ENCODE measurements at regions not wholly inside any gene's neighbourhood (a gene's known extent, or its start where the extent isn't known, plus 50 kb on each side); places are given as distances from the start of the nearest gene placed in this dataset.

DNA sequence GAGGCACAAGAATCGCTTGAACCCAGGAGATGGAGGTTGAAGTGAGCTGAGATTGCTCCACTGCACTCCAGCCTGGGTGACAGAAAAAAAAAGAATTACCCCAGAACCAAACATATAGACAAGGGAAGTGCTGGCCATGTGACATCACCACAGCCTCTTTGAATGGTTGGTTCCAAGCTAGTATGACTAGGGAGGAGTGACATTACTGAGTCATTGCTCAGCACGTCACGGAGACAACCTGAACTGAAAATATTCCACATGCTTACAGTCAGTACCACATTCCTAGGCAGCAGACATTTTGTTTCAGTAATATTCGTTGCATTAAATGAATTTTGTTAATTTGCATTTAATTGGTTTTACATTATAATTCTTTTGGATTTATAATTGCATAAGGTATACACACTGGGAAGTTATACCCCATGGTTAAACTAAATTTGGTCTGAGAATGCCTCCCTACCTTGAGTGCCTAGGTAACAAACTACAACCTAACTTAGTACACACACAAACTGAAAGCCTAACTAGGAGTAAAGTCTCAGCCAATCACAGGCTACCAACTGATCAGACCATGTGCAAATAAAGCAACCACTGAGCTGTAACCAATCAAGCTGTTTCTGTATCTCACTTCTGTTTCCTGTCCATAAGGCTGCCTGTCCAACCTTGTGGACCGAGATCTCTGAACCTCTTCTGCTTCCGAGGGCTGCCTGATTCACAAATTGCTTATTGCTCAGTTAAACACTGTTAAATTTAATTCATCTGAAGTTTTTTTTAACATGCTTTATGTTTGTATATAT lies 164.4 kb downstream of the CAND1 start:
- no CpG with 5 or more reads among the region's 6 CpGs for WGBS (ENCODE audit: extremely low coverage, insufficient read length, low lambda C conversion rate)
- H4K20me1 ChIP-seq (ENCODE audit: control insufficient read depth, insufficient read depth, insufficient read length): no peaks in the 10 kb centered on the region
- no peak overlapping the region for H4K8ac ChIP-seq (replicated peaks; ENCODE audit: insufficient read length, low read depth, low read length)
- H3K4me1 ChIP-seq (ENCODE audit: insufficient read depth, low read length): no peaks in the 10 kb centered on the region
- no peak overlapping the region for H4K91ac ChIP-seq (ENCODE audit: insufficient read length, low read depth, low read length)
- no peaks in the 10 kb centered on the region for H3K9me3 ChIP-seq (ENCODE audit: control insufficient read depth, low read depth, low read length)
- Mint-ChIP-seq H3K27me3 (ENCODE audit: low read depth) (no peaks in the 10 kb centered on the region), H3K4me1 (no peaks in the 10 kb centered on the region), H3K4me3 (no peak overlapping the region), H3K36me3 (ENCODE audit: insufficient read depth in 1 of 3, low read depth in 3 of 3) (no peaks in the 10 kb centered on the region), H3K27ac (no peak overlapping the region), H3K9me3 (no peaks in the 10 kb centered on the region)
- no peak for DNase-seq
- no peak overlapping the region for H3K56ac ChIP-seq (ENCODE audit: insufficient read length, low read depth, low read length)
- no peaks in the 10 kb centered on the region for H3K79me1 ChIP-seq (ENCODE audit: insufficient read depth, low read depth, low read length, poor library complexity, severe bottlenecking)
- TF ChIP-seq, protein P1, sequence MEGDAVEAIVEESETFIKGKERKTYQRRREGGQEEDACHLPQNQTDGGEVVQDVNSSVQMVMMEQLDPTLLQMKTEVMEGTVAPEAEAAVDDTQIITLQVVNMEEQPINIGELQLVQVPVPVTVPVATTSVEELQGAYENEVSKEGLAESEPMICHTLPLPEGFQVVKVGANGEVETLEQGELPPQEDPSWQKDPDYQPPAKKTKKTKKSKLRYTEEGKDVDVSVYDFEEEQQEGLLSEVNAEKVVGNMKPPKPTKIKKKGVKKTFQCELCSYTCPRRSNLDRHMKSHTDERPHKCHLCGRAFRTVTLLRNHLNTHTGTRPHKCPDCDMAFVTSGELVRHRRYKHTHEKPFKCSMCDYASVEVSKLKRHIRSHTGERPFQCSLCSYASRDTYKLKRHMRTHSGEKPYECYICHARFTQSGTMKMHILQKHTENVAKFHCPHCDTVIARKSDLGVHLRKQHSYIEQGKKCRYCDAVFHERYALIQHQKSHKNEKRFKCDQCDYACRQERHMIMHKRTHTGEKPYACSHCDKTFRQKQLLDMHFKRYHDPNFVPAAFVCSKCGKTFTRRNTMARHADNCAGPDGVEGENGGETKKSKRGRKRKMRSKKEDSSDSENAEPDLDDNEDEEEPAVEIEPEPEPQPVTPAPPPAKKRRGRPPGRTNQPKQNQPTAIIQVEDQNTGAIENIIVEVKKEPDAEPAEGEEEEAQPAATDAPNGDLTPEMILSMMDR (conservative IDR thresholded peaks at IDR 0.05): no peak
- H2BK15ac ChIP-seq (ENCODE audit: low read depth, low read length): no peak overlapping the region
- no peak overlapping the region for H3K14ac ChIP-seq (ENCODE audit: insufficient read depth, low read length)
- H3K79me2 ChIP-seq (ENCODE audit: insufficient read depth, low read length): no peaks in the 10 kb centered on the region
- no peak overlapping the region for H2BK120ac ChIP-seq (ENCODE audit: low read depth, low read length, poor library complexity, severe bottlenecking)
- no peaks in the 10 kb centered on the region for H3K27me3 ChIP-seq (ENCODE audit: insufficient read depth, low read length)
- no peak overlapping the region for H3K4me2 ChIP-seq (ENCODE audit: insufficient read depth, insufficient read length, low read length)
- no peak overlapping the region for H3K23ac ChIP-seq (ENCODE audit: insufficient read length, low read depth, low read length)
- no peak overlapping the region for H3K27ac ChIP-seq (ENCODE audit: insufficient read length, low read depth, low read length)
- no peak overlapping the region for H3K4ac ChIP-seq (ENCODE audit: low read depth, low read length)
- no peak overlapping the region for H2BK5ac ChIP-seq (ENCODE audit: insufficient read length, low read length)
- no peaks in the 10 kb centered on the region for H3K23me2 ChIP-seq (ENCODE audit: insufficient read length, low read depth, low read length, poor library complexity, severe bottlenecking)
- no peak overlapping the region for H4K5ac ChIP-seq (ENCODE audit: insufficient read length, low read depth, low read length)
- H2BK12ac ChIP-seq (ENCODE audit: insufficient read length, low read depth, low read length): no peak overlapping the region
- H3K18ac ChIP-seq (ENCODE audit: insufficient read length, low read depth, low read length): no peak overlapping the region
- H2AFZ ChIP-seq (ENCODE audit: low read length): no peak overlapping the region
- no peak overlapping the region for H3T11ph ChIP-seq (ENCODE audit: low read length)
- H2AK5ac ChIP-seq (ENCODE audit: insufficient read length, low read length): no peak overlapping the region
- H2BK20ac ChIP-seq (ENCODE audit: low read depth, low read length, poor library complexity, severe bottlenecking): no peak overlapping the region
- H3K9ac ChIP-seq (ENCODE audit: extremely low read depth, insufficient read length, low read length): no peak overlapping the region
